22Rv1 (cell line): ENCODE measurements at regions not wholly inside any gene's neighbourhood (a gene's known extent, or its start where the extent isn't known, plus 50 kb on each side); places are given as distances from the start of the nearest gene placed in this dataset.
"Not testable (repeated sequence)": the region's sequence is repeated elsewhere in the genome, so short reads cannot be mapped to it uniquely, and the experiment has no call there.

ENCODE experiments used
- H3K27ac ChIP-seq: fragments of 450-650 bp; 2 replicates; pipeline ENCODE4 v1.5.1; 2017
- CTCF ChIP-seq: fragments of 450-650 bp; IDR thresholded peaks from 2 replicates; pipeline ENCODE4 v1.5.1; 2017; ENCODE audit warnings: mild to moderate bottlenecking
- ZFX ChIP-seq: fragments of 450-650 bp; IDR thresholded peaks from 2 replicates; pipeline ENCODE4 v1.6.1; 2017; ENCODE audit warnings: antibody characterized with exemption, borderline replicate concordance

DNA sequence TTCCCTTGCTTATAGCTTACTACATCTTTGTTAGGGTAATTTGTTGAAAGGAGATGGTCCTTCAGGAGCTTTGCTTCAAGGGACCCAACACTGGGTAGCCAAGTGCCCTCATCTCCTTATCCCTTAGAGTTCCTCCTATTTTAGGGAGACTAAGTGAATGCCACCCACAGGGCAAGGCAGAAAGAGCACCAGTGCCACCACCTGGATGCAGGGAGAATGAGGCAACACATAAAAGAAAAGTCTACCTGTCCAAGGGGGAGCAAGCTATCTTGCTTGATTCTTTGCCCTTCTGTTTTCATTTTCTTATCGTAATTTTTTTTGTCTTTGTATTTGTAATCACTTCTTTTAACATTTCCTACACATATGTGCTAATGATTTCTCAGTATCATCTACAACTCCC, 205.5 kb downstream of the NPR3 start:
- TF ChIP-seq ZFX (no peak), CTCF (peak; percentile 79)
- no peak overlapping the region for H3K27ac ChIP-seq

DNA sequence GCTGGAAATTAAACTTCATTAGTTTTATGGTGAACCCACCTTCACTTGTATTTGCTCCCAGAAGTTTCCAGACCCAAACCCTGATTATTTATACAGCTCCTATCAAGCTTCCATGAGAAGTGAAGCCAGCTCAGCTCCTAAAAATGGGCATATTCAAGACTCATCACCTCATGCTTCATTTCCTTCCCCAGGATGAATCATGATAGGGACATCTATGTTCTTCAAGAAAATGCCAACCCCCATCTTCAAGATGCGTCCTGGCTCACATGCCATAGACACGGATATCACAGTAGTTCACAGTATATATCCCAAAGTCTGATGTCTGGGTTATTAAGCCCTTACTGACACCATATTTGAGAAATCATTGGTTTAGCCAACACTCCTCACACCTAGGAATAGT, 217.6 kb downstream of the NPR3 start:
- TF ChIP-seq CTCF (no peak), ZFX (no peak)
- no peak overlapping the region for H3K27ac ChIP-seq

GRCh38 chr5:32931438-32931837, 220.3 kb downstream of the NPR3 start:
- H3K27ac ChIP-seq, result not testable (repeated sequence)

- no peak overlapping the region for H3K27ac ChIP-seq
- TF ChIP-seq ZFX, result no peak
These were observed 221.3 kb downstream of the NPR3 start for GRCh38 chr5:32932241-32932935.

DNA sequence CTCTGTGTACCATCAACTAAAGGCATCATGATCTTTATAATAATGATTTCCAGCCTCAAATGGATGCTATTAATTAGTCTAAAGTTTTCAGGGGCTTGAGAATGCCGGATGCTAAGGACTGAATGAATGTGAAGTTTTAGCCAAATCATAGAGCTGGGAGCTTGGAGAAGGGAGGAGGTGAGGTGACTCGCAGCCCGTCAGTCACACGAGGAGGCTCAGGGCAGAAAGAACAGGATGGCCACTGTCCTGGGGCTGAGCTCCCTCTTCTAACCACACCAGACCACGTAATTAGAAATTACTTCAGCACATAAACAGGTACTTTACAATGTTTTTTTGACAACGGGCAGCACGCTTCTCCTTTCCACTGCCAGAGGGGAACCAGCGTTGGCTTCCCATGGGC, 222.6 kb downstream of the NPR3 start:
- TF ChIP-seq ZFX (no peak), CTCF (no peak)
- no peak overlapping the region for H3K27ac ChIP-seq

- H3K27ac ChIP-seq, result no peak overlapping the region
- TF ChIP-seq CTCF (no peak), ZFX (no peak)
These were observed 223.4 kb downstream of the NPR3 start for GRCh38 chr5:32934529-32934928.

DNA sequence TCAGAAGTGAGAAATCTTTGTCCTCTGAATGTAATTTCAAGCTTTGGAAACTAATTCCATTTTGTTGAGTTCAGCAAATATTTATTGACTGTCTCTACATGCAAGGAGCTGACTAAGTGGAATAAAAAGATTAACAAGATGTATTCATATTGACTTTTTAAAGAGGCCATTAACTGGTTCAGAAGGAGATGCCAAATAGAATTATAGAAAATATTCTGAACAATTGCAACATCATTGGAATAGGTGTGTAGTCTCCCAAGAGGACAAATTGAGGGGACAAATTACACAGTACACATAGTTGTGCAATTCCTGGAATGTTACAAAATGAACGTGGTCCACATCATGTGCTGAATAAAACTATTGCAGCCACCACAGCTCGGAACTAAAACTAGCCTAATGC, 224.2 kb downstream of the NPR3 start:
- TF ChIP-seq CTCF (no peak), ZFX (no peak)
- no peak overlapping the region for H3K27ac ChIP-seq

- H3K27ac ChIP-seq, result no peak overlapping the region
- TF ChIP-seq ZFX, result no peak
- TF ChIP-seq CTCF, result no peak
These were observed 225.2 kb downstream of the NPR3 start for GRCh38 chr5:32936329-32936728.
